OCI-LY7 (cell line): ENCODE measurements at regions not wholly inside any gene's neighbourhood (a gene's known extent, or its start where the extent isn't known, plus 50 kb on each side); places are given as distances from the start of the nearest gene placed in this dataset.

Experiments used
- EZH2phosphoT487 ChIP-seq: fragments of 200-600 bp; sonication (generic); IDR thresholded peaks from 2 replicates; pipeline ENCODE4 v1.6.1; 2018; ENCODE audit warnings: low read depth, borderline replicate concordance, mild to moderate bottlenecking, mixed run types, antibody characterized with exemption, low read length, moderate library complexity, mixed read lengths
- TF ChIP-seq, protein P1 (sequence below): fragments of 200-600 bp; sonication (generic); conservative IDR thresholded peaks from 2 replicates; pipeline ENCODE4 v1.5.1; 2014; ENCODE audit warnings: mild to moderate bottlenecking, antibody characterized with exemption, low read length, moderate library complexity, mixed read lengths

GRCh38 chr6:91573826-91574416 is 987.0 kb upstream of the MAP3K7 start:
- TF ChIP-seq, protein P1, sequence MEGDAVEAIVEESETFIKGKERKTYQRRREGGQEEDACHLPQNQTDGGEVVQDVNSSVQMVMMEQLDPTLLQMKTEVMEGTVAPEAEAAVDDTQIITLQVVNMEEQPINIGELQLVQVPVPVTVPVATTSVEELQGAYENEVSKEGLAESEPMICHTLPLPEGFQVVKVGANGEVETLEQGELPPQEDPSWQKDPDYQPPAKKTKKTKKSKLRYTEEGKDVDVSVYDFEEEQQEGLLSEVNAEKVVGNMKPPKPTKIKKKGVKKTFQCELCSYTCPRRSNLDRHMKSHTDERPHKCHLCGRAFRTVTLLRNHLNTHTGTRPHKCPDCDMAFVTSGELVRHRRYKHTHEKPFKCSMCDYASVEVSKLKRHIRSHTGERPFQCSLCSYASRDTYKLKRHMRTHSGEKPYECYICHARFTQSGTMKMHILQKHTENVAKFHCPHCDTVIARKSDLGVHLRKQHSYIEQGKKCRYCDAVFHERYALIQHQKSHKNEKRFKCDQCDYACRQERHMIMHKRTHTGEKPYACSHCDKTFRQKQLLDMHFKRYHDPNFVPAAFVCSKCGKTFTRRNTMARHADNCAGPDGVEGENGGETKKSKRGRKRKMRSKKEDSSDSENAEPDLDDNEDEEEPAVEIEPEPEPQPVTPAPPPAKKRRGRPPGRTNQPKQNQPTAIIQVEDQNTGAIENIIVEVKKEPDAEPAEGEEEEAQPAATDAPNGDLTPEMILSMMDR: no peak
- no peak for TF ChIP-seq EZH2phosphoT487
